ENCODE measurements at regions not wholly inside any gene's neighbourhood (a gene's known extent, or its start where the extent isn't known, plus 50 kb on each side); places are given as distances from the start of the nearest gene placed in this dataset.

DNA sequence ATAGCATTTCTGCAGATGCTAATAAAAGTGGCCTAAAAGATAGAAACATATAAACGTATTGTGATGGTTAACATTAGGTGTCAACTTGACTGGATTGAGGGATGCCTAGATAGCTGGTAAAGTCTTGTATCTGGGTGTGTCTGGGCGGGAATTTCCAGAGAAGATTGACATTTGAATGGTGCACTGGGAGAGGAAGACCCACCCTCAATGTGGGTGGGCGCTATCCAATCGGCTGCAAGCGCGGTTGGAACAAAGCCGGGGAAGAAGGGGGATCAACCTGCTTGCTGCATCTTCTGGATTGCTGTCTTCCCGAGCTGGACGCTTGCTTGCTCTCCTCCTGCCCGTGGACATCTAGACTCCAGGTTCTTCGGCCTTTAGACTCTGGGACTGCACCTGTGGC is 114.0 kb upstream of the ZNF644 start:
- no peak for TF ChIP-seq EZH2 (IDR thresholded peaks at IDR 0.05; ENCODE audit: low read depth, low read length, severe bottlenecking)
- TF ChIP-seq, protein P1, sequence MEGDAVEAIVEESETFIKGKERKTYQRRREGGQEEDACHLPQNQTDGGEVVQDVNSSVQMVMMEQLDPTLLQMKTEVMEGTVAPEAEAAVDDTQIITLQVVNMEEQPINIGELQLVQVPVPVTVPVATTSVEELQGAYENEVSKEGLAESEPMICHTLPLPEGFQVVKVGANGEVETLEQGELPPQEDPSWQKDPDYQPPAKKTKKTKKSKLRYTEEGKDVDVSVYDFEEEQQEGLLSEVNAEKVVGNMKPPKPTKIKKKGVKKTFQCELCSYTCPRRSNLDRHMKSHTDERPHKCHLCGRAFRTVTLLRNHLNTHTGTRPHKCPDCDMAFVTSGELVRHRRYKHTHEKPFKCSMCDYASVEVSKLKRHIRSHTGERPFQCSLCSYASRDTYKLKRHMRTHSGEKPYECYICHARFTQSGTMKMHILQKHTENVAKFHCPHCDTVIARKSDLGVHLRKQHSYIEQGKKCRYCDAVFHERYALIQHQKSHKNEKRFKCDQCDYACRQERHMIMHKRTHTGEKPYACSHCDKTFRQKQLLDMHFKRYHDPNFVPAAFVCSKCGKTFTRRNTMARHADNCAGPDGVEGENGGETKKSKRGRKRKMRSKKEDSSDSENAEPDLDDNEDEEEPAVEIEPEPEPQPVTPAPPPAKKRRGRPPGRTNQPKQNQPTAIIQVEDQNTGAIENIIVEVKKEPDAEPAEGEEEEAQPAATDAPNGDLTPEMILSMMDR (IDR thresholded peaks at IDR 0.05; ENCODE audit: control extremely low read depth in 1 of 3, insufficient read depth in 1 of 3, low read depth in 1 of 3, low read length in 3 of 3), result no peak
- no peak for TF ChIP-seq CEBPB (IDR thresholded peaks at IDR 0.05; ENCODE audit: low read depth, low read length)

Measured in H1 (cell line).